Neural progenitor cell (in vitro differentiated cells): ENCODE measurements at regions not wholly inside any gene's neighbourhood (a gene's known extent, or its start where the extent isn't known, plus 50 kb on each side); places are given as distances from the start of the nearest gene placed in this dataset.

ENCODE experiments used
- DNase-seq: peaks from one replicate; pipeline ENCODE4 v3.0.0-alpha.2; 2016; ENCODE audit warnings: low spot score
- H2AFZ ChIP-seq: fragments of 200-600 bp; sonication (generic); replicated peaks from 2 replicates; pipeline ENCODE4 v1.6.1; 2016; ENCODE audit warnings: antibody characterized with exemption
- H3F3A ChIP-seq: fragments of 200-600 bp; sonication (generic); 2 replicates; pipeline ENCODE4 v1.6.1; 2016; ENCODE audit warnings: antibody characterized with exemption, low read depth
- H3K27ac ChIP-seq: fragments of 200-600 bp; sonication (generic); 2 replicates; pipeline ENCODE4 v1.5.1; 2016; ENCODE audit warnings: mild to moderate bottlenecking
- H3K27me3 ChIP-seq: fragments of 200-600 bp; sonication (generic); 2 replicates; pipeline ENCODE4 v1.6.1; 2016; ENCODE audit warnings: mild to moderate bottlenecking, moderate library complexity
- H3K36me3 ChIP-seq: fragments of 200-600 bp; sonication (generic); 2 replicates; pipeline ENCODE4 v1.5.1; 2016
- H3K4me1 ChIP-seq: fragments of 200-600 bp; sonication (generic); 2 replicates; pipeline ENCODE4 v1.6.1; 2016; ENCODE audit warnings: mixed run types
- H3K4me2 ChIP-seq: fragments of 200-600 bp; sonication (generic); 2 replicates; pipeline ENCODE4 v1.6.1; 2016
- H3K4me3 ChIP-seq: fragments of 200-600 bp; sonication (generic); 2 replicates; pipeline ENCODE4 v1.5.1; 2016
- H3K79me2 ChIP-seq: fragments of 200-600 bp; sonication (generic); 2 replicates; pipeline ENCODE4 v1.6.1; 2016; ENCODE audit warnings: low read depth
- H3K9ac ChIP-seq: fragments of 200-600 bp; sonication (generic); 2 replicates; pipeline ENCODE4 v1.6.1; 2016
- H3K9me3 ChIP-seq: fragments of 200-600 bp; sonication (generic); 2 replicates; pipeline ENCODE4 v1.5.1; 2016; ENCODE audit warnings: low read depth
- H4K20me1 ChIP-seq: fragments of 200-600 bp; sonication (generic); 2 replicates; pipeline ENCODE4 v1.6.1; 2016; ENCODE audit warnings: low read depth
- H3K27ac Mint-ChIP-seq: 3 replicates; pipeline ENCODE4 v1.8.0; 2021; ENCODE audit warnings: mixed read lengths
- H3K27me3 Mint-ChIP-seq: 2 replicates; pipeline ENCODE4 v1.8.0; 2022; ENCODE audit warnings: low read depth, mild to moderate bottlenecking, inconsistent platforms, moderate library complexity, mixed read lengths; ENCODE audit not compliant: insufficient read depth
- H3K36me3 Mint-ChIP-seq: 3 replicates; pipeline ENCODE4 v1.8.0; 2021; ENCODE audit warnings: mixed read lengths
- H3K4me1 Mint-ChIP-seq: 3 replicates; pipeline ENCODE4 v1.8.0; 2021; ENCODE audit warnings: mixed read lengths
- H3K4me3 Mint-ChIP-seq: 3 replicates; pipeline ENCODE4 v1.8.0; 2021; ENCODE audit warnings: mild to moderate bottlenecking, moderate library complexity, mixed read lengths
- H3K9me3 Mint-ChIP-seq: 3 replicates; pipeline ENCODE4 v1.8.0; 2020; ENCODE audit warnings: mixed read lengths
- EZH2 ChIP-seq: fragments of 200-600 bp; sonication (generic); IDR thresholded peaks from 2 replicates; pipeline ENCODE4 v1.6.1; 2017; ENCODE audit warnings: antibody characterized with exemption, mild to moderate bottlenecking, moderate library complexity
- EZH2phosphoT487 ChIP-seq: fragments of 200-600 bp; sonication (generic); IDR thresholded peaks from 2 replicates; pipeline ENCODE4 v1.6.1; 2017; ENCODE audit warnings: antibody characterized with exemption
- TF ChIP-seq, protein P1 (sequence below): fragments of 200-600 bp; sonication (generic); IDR thresholded peaks from 2 replicates; pipeline ENCODE4 v1.5.1; 2017; ENCODE audit warnings: antibody characterized with exemption, mild to moderate bottlenecking

DNA sequence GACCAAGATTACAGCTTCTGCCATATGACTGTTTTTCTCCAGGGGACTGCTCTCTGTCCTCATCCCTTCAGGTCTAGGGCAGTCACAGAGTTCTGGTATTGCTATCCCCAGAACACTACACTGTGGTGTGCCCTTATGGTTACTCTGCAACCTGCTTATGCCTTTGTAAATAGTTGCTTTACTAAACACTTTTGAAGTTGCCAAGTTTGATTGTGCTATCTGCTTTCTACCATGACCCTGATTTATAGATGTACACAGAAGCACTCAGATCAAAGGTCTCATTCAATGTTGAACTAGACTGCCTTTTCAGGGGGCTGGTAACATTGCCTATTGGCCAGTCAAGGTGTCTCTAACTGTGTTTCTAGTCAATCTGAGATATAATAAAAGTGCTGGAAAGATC is 794.7 kb downstream of the DHX35 start:
- no peaks in the 10 kb centered on the region for H3K36me3 Mint-ChIP-seq
- no peak overlapping the region for H3K4me2 ChIP-seq
- TF ChIP-seq, protein P1, sequence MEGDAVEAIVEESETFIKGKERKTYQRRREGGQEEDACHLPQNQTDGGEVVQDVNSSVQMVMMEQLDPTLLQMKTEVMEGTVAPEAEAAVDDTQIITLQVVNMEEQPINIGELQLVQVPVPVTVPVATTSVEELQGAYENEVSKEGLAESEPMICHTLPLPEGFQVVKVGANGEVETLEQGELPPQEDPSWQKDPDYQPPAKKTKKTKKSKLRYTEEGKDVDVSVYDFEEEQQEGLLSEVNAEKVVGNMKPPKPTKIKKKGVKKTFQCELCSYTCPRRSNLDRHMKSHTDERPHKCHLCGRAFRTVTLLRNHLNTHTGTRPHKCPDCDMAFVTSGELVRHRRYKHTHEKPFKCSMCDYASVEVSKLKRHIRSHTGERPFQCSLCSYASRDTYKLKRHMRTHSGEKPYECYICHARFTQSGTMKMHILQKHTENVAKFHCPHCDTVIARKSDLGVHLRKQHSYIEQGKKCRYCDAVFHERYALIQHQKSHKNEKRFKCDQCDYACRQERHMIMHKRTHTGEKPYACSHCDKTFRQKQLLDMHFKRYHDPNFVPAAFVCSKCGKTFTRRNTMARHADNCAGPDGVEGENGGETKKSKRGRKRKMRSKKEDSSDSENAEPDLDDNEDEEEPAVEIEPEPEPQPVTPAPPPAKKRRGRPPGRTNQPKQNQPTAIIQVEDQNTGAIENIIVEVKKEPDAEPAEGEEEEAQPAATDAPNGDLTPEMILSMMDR: no peak
- TF ChIP-seq EZH2: no peak
- no peaks in the 10 kb centered on the region for H3K36me3 ChIP-seq
- no peaks in the 10 kb centered on the region for H4K20me1 ChIP-seq
- no peak overlapping the region for H3K27ac Mint-ChIP-seq
- no peak overlapping the region for H3K27ac ChIP-seq
- H3K9ac ChIP-seq: no peak overlapping the region
- H3F3A ChIP-seq: no peaks in the 10 kb centered on the region
- no peaks in the 10 kb centered on the region for H3K79me2 ChIP-seq
- H3K9me3 ChIP-seq: no peaks in the 10 kb centered on the region
- no peaks in the 10 kb centered on the region for H3K27me3 ChIP-seq
- H3K4me1 Mint-ChIP-seq: no peaks in the 10 kb centered on the region
- no peak overlapping the region for H3K4me3 ChIP-seq
- H3K27me3 Mint-ChIP-seq: peaks cover 2% of the 10 kb centered on the region
- H2AFZ ChIP-seq: no peak overlapping the region
- H3K4me1 ChIP-seq: no peaks in the 10 kb centered on the region
- no peak for DNase-seq
- no peaks in the 10 kb centered on the region for H3K9me3 Mint-ChIP-seq
- no peak overlapping the region for H3K4me3 Mint-ChIP-seq

DNA sequence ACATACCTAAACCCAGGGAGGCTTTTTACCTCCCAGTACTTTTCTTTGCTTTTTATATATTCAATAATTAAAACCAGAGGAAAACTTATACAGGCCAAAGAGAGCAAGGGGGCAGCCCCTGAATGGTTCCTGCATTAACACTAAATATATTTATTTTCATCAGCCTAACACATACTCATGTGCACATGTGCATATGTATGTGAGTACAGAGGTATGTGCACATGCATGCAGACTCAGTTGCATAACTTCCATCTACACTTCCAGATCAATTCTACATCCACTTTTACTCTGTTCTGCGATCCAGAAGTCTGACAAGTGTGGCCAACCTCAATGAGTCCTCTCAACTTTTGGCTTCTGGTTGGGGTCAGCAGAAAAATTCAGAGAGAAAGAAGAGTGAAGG is 794.2 kb downstream of the DHX35 start:
- no peak overlapping the region for H3K4me3 Mint-ChIP-seq
- Histone ChIP-seq H3K4me2 (no peak overlapping the region), H3K27me3 (no peaks in the 10 kb centered on the region), H3F3A (no peaks in the 10 kb centered on the region), H3K4me3 (no peak overlapping the region), H2AFZ (no peak overlapping the region), H3K9ac (no peak overlapping the region), H3K79me2 (no peaks in the 10 kb centered on the region), H3K9me3 (no peaks in the 10 kb centered on the region), H3K36me3 (no peaks in the 10 kb centered on the region), H4K20me1 (no peaks in the 10 kb centered on the region), H3K4me1 (no peaks in the 10 kb centered on the region), H3K27ac (no peak overlapping the region)
- H3K9me3 Mint-ChIP-seq: no peaks in the 10 kb centered on the region
- TF ChIP-seq EZH2phosphoT487 (no peak), EZH2 (no peak)
- TF ChIP-seq, protein P1: no peak
- DNase-seq: no peak
- no peaks in the 10 kb centered on the region for H3K4me1 Mint-ChIP-seq
- no peak overlapping the region for H3K27ac Mint-ChIP-seq
- H3K36me3 Mint-ChIP-seq: no peaks in the 10 kb centered on the region
- peaks cover 5% of the 10 kb centered on the region for H3K27me3 Mint-ChIP-seq

DNA sequence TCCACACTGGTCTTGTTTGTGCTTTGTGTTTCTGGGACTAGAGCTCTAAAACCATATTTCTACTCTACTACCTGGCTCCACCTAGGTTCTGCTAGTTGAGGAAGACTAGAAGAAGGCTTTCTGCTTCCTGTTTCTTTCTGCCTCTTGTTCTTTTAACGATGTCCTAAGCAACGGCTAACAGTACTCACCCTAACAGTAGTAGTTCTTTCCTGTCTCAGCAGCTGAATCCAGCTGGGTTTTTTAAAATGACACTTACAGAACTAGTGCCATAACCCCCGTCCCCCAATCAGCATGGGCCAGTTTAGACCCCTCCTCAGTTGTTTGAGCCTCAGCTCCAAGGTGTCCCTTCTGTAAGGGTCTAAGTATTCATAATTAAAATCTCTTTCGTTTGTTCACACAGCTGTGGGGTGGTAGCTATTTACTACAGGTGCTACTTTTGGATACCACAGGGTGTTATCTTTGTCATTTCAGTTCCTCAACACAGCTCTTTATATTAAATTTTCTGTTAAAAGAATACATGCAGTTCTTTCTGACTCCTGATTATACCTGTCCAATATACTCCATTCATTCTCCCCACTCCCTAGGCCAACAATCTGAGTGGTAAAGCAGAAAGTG is 790.2 kb downstream of the DHX35 start:
- no peaks in the 10 kb centered on the region for H3K4me1 Mint-ChIP-seq
- Histone ChIP-seq H3K27ac (no peak overlapping the region), H3K9me3 (no peaks in the 10 kb centered on the region), H3K9ac (no peak overlapping the region), H3K36me3 (no peaks in the 10 kb centered on the region), H3K27me3 (no peaks in the 10 kb centered on the region), H2AFZ (no peak overlapping the region), H3F3A (no peaks in the 10 kb centered on the region), H3K4me2 (no peak overlapping the region), H3K4me1 (no peaks in the 10 kb centered on the region), H3K4me3 (no peak overlapping the region), H4K20me1 (no peaks in the 10 kb centered on the region), H3K79me2 (no peaks in the 10 kb centered on the region)
- no peaks in the 10 kb centered on the region for H3K36me3 Mint-ChIP-seq
- peaks cover 11% of the 10 kb centered on the region for H3K9me3 Mint-ChIP-seq
- DNase-seq: no peak
- H3K27me3 Mint-ChIP-seq: peaks cover 2% of the 10 kb centered on the region
- H3K27ac Mint-ChIP-seq: no peak overlapping the region
- H3K4me3 Mint-ChIP-seq: no peak overlapping the region
- TF ChIP-seq EZH2 (no peak), EZH2phosphoT487 (no peak)
- TF ChIP-seq, protein P1: no peak
